Lung (tissue), 11 donors: ENCODE measurements at regions not wholly inside any gene's neighbourhood (a gene's known extent, or its start where the extent isn't known, plus 50 kb on each side); places are given as distances from the start of the nearest gene placed in this dataset.

ENCODE experiments used
- ATAC-seq: fragments of 200-7000 bp; cut with Tn5 transposase; one replicate; pipeline ENCODE4 v1.9.1; 2020; ENCODE audit warnings: moderate number of reproducible peaks; ENCODE audit not compliant: insufficient read depth, low FRiP score
- DNase-seq, 3 donors: peaks; one replicate each; pipeline ENCODE4 v3.0.0-alpha.2; 2013 to 2017
- H3K27ac ChIP-seq, 2 donors: one replicate each; pipeline ENCODE4 v1.5.1; 2013; ENCODE audit warnings: mild to moderate bottlenecking in 2 of 2, moderate library complexity in 2 of 2, control low read depth in 1 of 2, inconsistent platforms in 1 of 2, low read depth in 1 of 2, low read length in 1 of 2
- H3K27me3 ChIP-seq, 3 donors: one replicate each; pipeline ENCODE4 v1.5.1; 2013; ENCODE audit warnings: low read length in 2 of 3; ENCODE audit not compliant: control insufficient read depth in 3 of 3, insufficient read depth in 3 of 3
- H3K36me3 ChIP-seq, 4 donors: one replicate each; pipeline ENCODE4 v1.5.1; 2013; ENCODE audit warnings: low read length in 4 of 4, mild to moderate bottlenecking in 1 of 4, moderate library complexity in 1 of 4; ENCODE audit not compliant: control insufficient read depth in 4 of 4, insufficient read depth in 4 of 4
- H3K4me1 ChIP-seq, 5 donors: one replicate each; pipeline ENCODE4 v1.5.1; 2013; ENCODE audit warnings: low read length in 5 of 5, mild to moderate bottlenecking in 2 of 5, moderate library complexity in 1 of 5; ENCODE audit not compliant: control insufficient read depth in 5 of 5, insufficient read depth in 5 of 5
- H3K4me3 ChIP-seq: one replicate; pipeline ENCODE4 v1.5.1; 2013; ENCODE audit warnings: mild to moderate bottlenecking, control low read depth, moderate library complexity
- H3K9ac ChIP-seq, 2 donors: one replicate each; pipeline ENCODE4 v1.5.1; 2013; ENCODE audit warnings: low read length in 2 of 2, control low read depth in 1 of 2; ENCODE audit not compliant: insufficient read depth in 1 of 2
- H3K9me3 ChIP-seq, 4 donors: one replicate each; pipeline ENCODE4 v1.5.1; 2013; ENCODE audit warnings: low read length in 3 of 4, mild to moderate bottlenecking in 1 of 4, moderate library complexity in 1 of 4; ENCODE audit not compliant: control insufficient read depth in 4 of 4, insufficient read depth in 3 of 4
- CTCF ChIP-seq: IDR thresholded peaks from 2 replicates; pipeline ENCODE4 v1.5.1; 2012; ENCODE audit warnings: mild to moderate bottlenecking; ENCODE audit errors: control extremely low read depth, extremely low read depth
- WGBS, 2 donors: extraction: QIAGEN DNeasy Blood & Tissue Kit; methylation state at CpG; one replicate each; pipeline ENCODE4 v1.1.7; 2013; 5-methylcytosine and 5-hydroxymethylcytosine counted together
- donor health status: control.
- donor health status: control.
- donor health status: Bipolar disorder and iron deficiency.
- donor health status: healthy.
- donor health status: DM: yes; HTN: yes; CAD: no.

DNA sequence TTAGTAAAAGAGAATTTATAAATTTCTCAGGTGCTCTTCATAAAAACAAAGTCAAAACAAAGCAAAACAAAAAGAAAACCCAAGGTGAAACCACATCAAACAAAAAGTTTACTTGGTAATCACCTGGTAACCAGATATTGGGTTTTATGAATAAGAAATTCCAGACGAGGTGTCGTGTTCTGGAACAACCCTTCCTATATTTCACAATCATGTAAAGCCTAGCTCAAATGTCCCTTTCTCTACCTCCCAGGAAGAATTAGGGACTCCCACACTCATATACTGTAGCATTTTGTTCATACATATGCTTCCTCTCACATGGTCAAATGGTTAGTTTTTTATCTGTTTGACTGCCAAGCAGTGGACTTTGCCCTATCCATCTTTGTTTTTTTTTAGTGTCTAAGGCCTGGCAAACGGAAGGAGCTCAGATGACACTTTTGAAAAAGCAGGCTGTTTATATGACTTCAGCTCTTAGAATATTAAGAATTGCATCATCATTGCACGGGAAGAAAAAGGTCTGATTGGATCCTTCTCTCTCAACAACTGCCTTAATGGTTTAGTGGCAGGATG is 326.7 kb upstream of the TBL1XR1 start:
- H3K36me3 ChIP-seq = no peaks in the 10 kb centered on the region
- ATAC-seq = no peak
- DNase-seq = peak in 2 of 3 donors; percentile 72 to 74
- TF ChIP-seq CTCF = no peak
- H3K9ac ChIP-seq = no peak overlapping the region
- no peak overlapping the region for H3K4me3 ChIP-seq
- H3K9me3 ChIP-seq = peaks cover 0 to 4% (median 1%) of the 10 kb centered on the region in 4 donors
- H3K27ac ChIP-seq = no peak overlapping the region
- peaks cover 0 to 17% (median 3%) of the 10 kb centered on the region in 5 donors for H3K4me1 ChIP-seq
- H3K27me3 ChIP-seq = no peaks in the 10 kb centered on the region
- WGBS, 2 donors = 71 to 75% methylated on average over 4 of the region's 4 CpGs

DNA sequence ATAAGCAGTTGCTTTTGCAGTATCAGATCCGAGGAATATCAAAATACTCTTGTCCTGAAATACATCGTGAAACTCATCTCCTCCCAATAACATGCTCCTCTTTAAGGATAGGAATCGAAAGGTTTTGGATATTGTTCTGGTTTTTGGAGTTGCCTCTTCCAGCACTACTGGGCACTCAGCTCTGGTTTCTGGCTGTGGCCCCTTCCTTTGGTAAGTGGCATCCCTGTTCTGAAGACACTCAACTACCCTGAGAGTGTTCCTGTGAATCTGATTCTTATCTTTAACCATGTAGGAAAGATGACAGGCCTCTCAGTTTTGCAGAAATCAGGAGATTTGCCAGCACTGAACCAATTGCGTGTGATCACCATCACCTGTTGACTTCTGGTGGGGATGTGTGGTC is 327.5 kb upstream of the TBL1XR1 start:
- H3K4me1 ChIP-seq = peaks cover 0 to 25% (median 4%) of the 10 kb centered on the region in 5 donors
- H3K4me3 ChIP-seq = no peak overlapping the region
- H3K9ac ChIP-seq = no peak overlapping the region
- H3K27ac ChIP-seq = no peak overlapping the region
- no peak for ATAC-seq
- DNase-seq = no peak
- H3K36me3 ChIP-seq = no peaks in the 10 kb centered on the region
- no peak for TF ChIP-seq CTCF
- 98 to 99% methylated on average over 4 of the region's 4 CpGs for WGBS, 2 donors
- peaks cover 0 to 4% (median 1%) of the 10 kb centered on the region in 4 donors for H3K9me3 ChIP-seq
- no peaks in the 10 kb centered on the region for H3K27me3 ChIP-seq

DNA sequence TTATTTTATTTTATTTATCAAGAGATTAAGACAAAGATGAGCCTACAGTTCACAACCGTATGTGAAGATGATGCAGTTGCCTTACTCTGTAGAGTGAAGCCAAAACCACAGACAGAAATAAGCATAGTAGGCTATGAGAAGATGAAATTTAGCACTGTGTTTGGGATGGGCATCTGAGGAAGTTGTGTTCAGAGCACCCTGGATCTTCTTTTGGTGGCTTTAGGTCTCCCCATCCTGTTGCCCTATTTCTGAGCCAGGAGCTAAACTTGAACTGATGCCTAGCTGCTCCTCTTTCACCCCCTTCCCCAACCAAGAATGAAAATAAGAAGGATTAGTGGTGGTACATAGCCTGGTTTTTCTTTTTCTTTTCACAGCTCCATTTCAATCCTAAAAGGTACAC is 328.1 kb upstream of the TBL1XR1 start:
- no peak overlapping the region for H3K9ac ChIP-seq
- no peak overlapping the region for H3K4me3 ChIP-seq
- TF ChIP-seq CTCF = no peak
- ATAC-seq (no peak), DNase-seq (no peak)
- no peaks in the 10 kb centered on the region for H3K36me3 ChIP-seq
- H3K4me1 ChIP-seq = peaks cover 0 to 29% (median 4%) of the 10 kb centered on the region in 5 donors
- H3K9me3 ChIP-seq = peaks cover 0 to 4% (median 1%) of the 10 kb centered on the region in 4 donors
- no peaks in the 10 kb centered on the region for H3K27me3 ChIP-seq
- 85 to 96% methylated on average over 1 of the region's 1 CpG for WGBS, 2 donors
- no peak overlapping the region for H3K27ac ChIP-seq
